Activated CD4-positive, alpha-beta T cell treated with anti-CD3 and anti-CD28 coated beads, Interleukin-2, amount 10 ng/mL, durations not matched to agents 7 days and 5 days (primary cell): ENCODE measurements at regions not wholly inside any gene's neighbourhood (a gene's known extent, or its start where the extent isn't known, plus 50 kb on each side); places are given as distances from the start of the nearest gene placed in this dataset.

Experiments used
- CTCF ChIA-PET: fragments of 350-600 bp; sonication (Branson Sonifier 250); formaldehyde crosslinking; loops from one replicate; lab custom pipeline; 2021; ENCODE audit warnings: antibody characterized with exemption; lab: Charles Lee
- POLR2A ChIA-PET: fragments of 350-600 bp; sonication (Branson Sonifier 250); formaldehyde crosslinking; loops from one replicate; lab custom pipeline; 2021; ENCODE audit warnings: antibody characterized with exemption; lab: Charles Lee
- DNase-seq: peaks from one replicate; pipeline ENCODE4 v3.0.0-alpha.2; 2020
- H3K27ac Mint-ChIP-seq: one replicate; pipeline ENCODE4 v1.8.0; 2021; ENCODE audit warnings: mild to moderate bottlenecking, moderate library complexity, mixed read lengths
- H3K27me3 Mint-ChIP-seq: one replicate; pipeline ENCODE4 v1.8.0; 2021; ENCODE audit warnings: mixed read lengths
- H3K36me3 Mint-ChIP-seq: one replicate; pipeline ENCODE4 v1.8.0; 2021; ENCODE audit warnings: low read depth, mixed read lengths
- H3K4me1 Mint-ChIP-seq: one replicate; pipeline ENCODE4 v1.8.0; 2021; ENCODE audit warnings: mixed read lengths
- H3K4me3 Mint-ChIP-seq: one replicate; pipeline ENCODE4 v1.8.0; 2021; ENCODE audit warnings: mild to moderate bottlenecking, moderate library complexity, mixed read lengths
- H3K9me3 Mint-ChIP-seq: one replicate; pipeline ENCODE4 v1.8.0; 2021; ENCODE audit warnings: mixed read lengths

GRCh38 chr7:112615701-112616100 is 134.9 kb downstream of the LSMEM1 start:
- H3K27me3 Mint-ChIP-seq, result peaks cover 6% of the 10 kb centered on the region
- DNase-seq, result no peak
- H3K27ac Mint-ChIP-seq, result no peak overlapping the region
- ChIA-PET POLR2A (interaction anchor here (0.7 kb wide), 1 partner anchor 66 kb away, joined by 4 read pairs; no protein-coding TSS in a partner anchor), CTCF (interaction anchor here (0.6 to 1.0 kb wide), 3 partner anchors 11 to 56 kb away, joined by 3 to 4 read pairs (median 4); no protein-coding TSS in a partner anchor)
- peaks cover 4% of the 10 kb centered on the region for H3K4me1 Mint-ChIP-seq
- H3K36me3 Mint-ChIP-seq, result peaks cover 1% of the 10 kb centered on the region
- H3K9me3 Mint-ChIP-seq, result peaks cover 3% of the 10 kb centered on the region
- no peak overlapping the region for H3K4me3 Mint-ChIP-seq

- no peak for DNase-seq
- ChIA-PET CTCF (interaction anchor here (0.6 to 1.0 kb wide), 3 partner anchors 12 to 55 kb away, joined by 3 to 4 read pairs (median 4); no protein-coding TSS in a partner anchor), POLR2A (no interaction called here)
- H3K27me3 Mint-ChIP-seq, result peaks cover 8% of the 10 kb centered on the region
- H3K27ac Mint-ChIP-seq, result no peak overlapping the region
- no peak overlapping the region for H3K4me3 Mint-ChIP-seq
- peaks cover 4% of the 10 kb centered on the region for H3K4me1 Mint-ChIP-seq
- peaks cover 3% of the 10 kb centered on the region for H3K9me3 Mint-ChIP-seq
- H3K36me3 Mint-ChIP-seq, result peaks cover 1% of the 10 kb centered on the region
Measured at GRCh38 chr7:112616295-112616694, 135.5 kb downstream of the LSMEM1 start.

- Mint-ChIP-seq H3K4me1 (peaks cover 4% of the 10 kb centered on the region), H3K27me3 (peaks cover 3% of the 10 kb centered on the region), H3K4me3 (no peak overlapping the region), H3K27ac (no peak overlapping the region), H3K36me3 (peaks cover 1% of the 10 kb centered on the region), H3K9me3 (peaks cover 3% of the 10 kb centered on the region)
- ChIA-PET CTCF (no interaction called here), POLR2A (no interaction called here)
- DNase-seq, result no peak
Measured at GRCh38 chr7:112619343-112619742, 138.6 kb downstream of the LSMEM1 start.

- no peak overlapping the region for H3K27ac Mint-ChIP-seq
- no peak for DNase-seq
- H3K4me1 Mint-ChIP-seq, result no peaks in the 10 kb centered on the region
- ChIA-PET CTCF (no interaction called here), POLR2A (no interaction called here)
- H3K27me3 Mint-ChIP-seq, result peaks cover 3% of the 10 kb centered on the region
- no peaks in the 10 kb centered on the region for H3K36me3 Mint-ChIP-seq
- H3K4me3 Mint-ChIP-seq, result no peak overlapping the region
- H3K9me3 Mint-ChIP-seq, result no peaks in the 10 kb centered on the region
Measured at GRCh38 chr7:112622159-112622715, 141.4 kb downstream of the LSMEM1 start.

GRCh38 chr7:112624416-112624815 is 143.6 kb downstream of the LSMEM1 start:
- H3K4me3 Mint-ChIP-seq, result no peak overlapping the region

GRCh38 chr7:112630565-112630964 is 149.8 kb downstream of the LSMEM1 start:
- Mint-ChIP-seq H3K4me1 (no peaks in the 10 kb centered on the region), H3K9me3 (peaks cover 5% of the 10 kb centered on the region), H3K36me3 (no peaks in the 10 kb centered on the region), H3K27ac (no peak overlapping the region), H3K27me3 (no peaks in the 10 kb centered on the region), H3K4me3 (no peak overlapping the region)
- no peak for DNase-seq
- ChIA-PET CTCF (no interaction called here), POLR2A (no interaction called here)

More at GRCh38 chr7:112624416-112624815, 143.6 kb downstream of the LSMEM1 start:
- peaks cover 5% of the 10 kb centered on the region for H3K9me3 Mint-ChIP-seq
- no peaks in the 10 kb centered on the region for H3K4me1 Mint-ChIP-seq
- H3K27me3 Mint-ChIP-seq, result peaks cover 3% of the 10 kb centered on the region
- no peak overlapping the region for H3K27ac Mint-ChIP-seq
- CTCF ChIA-PET, result no interaction called here
- no peaks in the 10 kb centered on the region for H3K36me3 Mint-ChIP-seq
- POLR2A ChIA-PET, result no interaction called here
- no peak for DNase-seq

- Mint-ChIP-seq H3K4me1 (no peaks in the 10 kb centered on the region), H3K36me3 (no peaks in the 10 kb centered on the region), H3K4me3 (no peak overlapping the region), H3K27ac (no peak overlapping the region), H3K9me3 (no peaks in the 10 kb centered on the region), H3K27me3 (no peaks in the 10 kb centered on the region)
- ChIA-PET POLR2A (no interaction called here), CTCF (interaction anchor here (1.3 kb wide), 1 partner anchor 306 kb away, joined by 3 read pairs; a partner anchor contains a TSS)
- DNase-seq, result no peak
Measured at GRCh38 chr7:112634107-112634506, 153.3 kb downstream of the LSMEM1 start.

GRCh38 chr7:112635742-112636141 is 154.5 kb downstream of the TMEM168 start:
- Mint-ChIP-seq H3K4me1 (no peaks in the 10 kb centered on the region), H3K27ac (no peak overlapping the region), H3K4me3 (no peak overlapping the region), H3K9me3 (no peaks in the 10 kb centered on the region), H3K27me3 (no peaks in the 10 kb centered on the region), H3K36me3 (no peaks in the 10 kb centered on the region)
- ChIA-PET POLR2A (no interaction called here), CTCF (no interaction called here)
- no peak for DNase-seq

- POLR2A ChIA-PET, result no interaction called here
- Mint-ChIP-seq H3K36me3 (no peaks in the 10 kb centered on the region), H3K9me3 (peaks cover 5% of the 10 kb centered on the region), H3K4me1 (no peaks in the 10 kb centered on the region), H3K27me3 (no peaks in the 10 kb centered on the region), H3K4me3 (no peak overlapping the region), H3K27ac (no peak overlapping the region)
- no peak for DNase-seq
- CTCF ChIA-PET, result interaction anchor here (0.5 kb wide), 1 partner anchor 35 kb away, joined by 3 read pairs; no protein-coding TSS in a partner anchor
Measured at GRCh38 chr7:112638675-112639400, 151.4 kb downstream of the TMEM168 start.

- no peaks in the 10 kb centered on the region for H3K36me3 Mint-ChIP-seq
- H3K27ac Mint-ChIP-seq, result no peak overlapping the region
- CTCF ChIA-PET, result no interaction called here
- no peak for DNase-seq
- H3K4me3 Mint-ChIP-seq, result no peak overlapping the region
- POLR2A ChIA-PET, result no interaction called here
- peaks cover 5% of the 10 kb centered on the region for H3K9me3 Mint-ChIP-seq
- H3K27me3 Mint-ChIP-seq, result no peaks in the 10 kb centered on the region
- no peaks in the 10 kb centered on the region for H3K4me1 Mint-ChIP-seq
Measured at GRCh38 chr7:112640685-112641084, 149.5 kb downstream of the TMEM168 start.

- Mint-ChIP-seq H3K27ac (no peak overlapping the region), H3K9me3 (peaks cover 11% of the 10 kb centered on the region), H3K36me3 (no peaks in the 10 kb centered on the region), H3K4me1 (no peaks in the 10 kb centered on the region), H3K27me3 (no peaks in the 10 kb centered on the region), H3K4me3 (no peak overlapping the region)
- CTCF ChIA-PET, result no interaction called here
- DNase-seq, result no peak
- POLR2A ChIA-PET, result no interaction called here
Measured at GRCh38 chr7:112646783-112647182, 143.4 kb downstream of the TMEM168 start.

- ChIA-PET CTCF (no interaction called here), POLR2A (no interaction called here)
- no peak overlapping the region for H3K4me3 Mint-ChIP-seq
Measured at GRCh38 chr7:112648781-112649180, 141.4 kb downstream of the TMEM168 start.

GRCh38 chr7:112649560-112649959 is 140.6 kb downstream of the TMEM168 start:
- H3K27me3 Mint-ChIP-seq, result no peaks in the 10 kb centered on the region
- no peak overlapping the region for H3K4me3 Mint-ChIP-seq
- H3K36me3 Mint-ChIP-seq, result no peaks in the 10 kb centered on the region
- no peak overlapping the region for H3K27ac Mint-ChIP-seq
- peaks cover 7% of the 10 kb centered on the region for H3K9me3 Mint-ChIP-seq
- no peaks in the 10 kb centered on the region for H3K4me1 Mint-ChIP-seq
- CTCF ChIA-PET, result no interaction called here
- POLR2A ChIA-PET, result no interaction called here
- DNase-seq, result no peak

More at GRCh38 chr7:112648781-112649180, 141.4 kb downstream of the TMEM168 start:
- H3K9me3 Mint-ChIP-seq, result peaks cover 7% of the 10 kb centered on the region
- no peak for DNase-seq
- no peaks in the 10 kb centered on the region for H3K4me1 Mint-ChIP-seq
- H3K27ac Mint-ChIP-seq, result no peak overlapping the region
- no peaks in the 10 kb centered on the region for H3K27me3 Mint-ChIP-seq
- no peaks in the 10 kb centered on the region for H3K36me3 Mint-ChIP-seq
